Stomach (tissue), 8 donors: ENCODE measurements at regions not wholly inside any gene's neighbourhood (a gene's known extent, or its start where the extent isn't known, plus 50 kb on each side); places are given as distances from the start of the nearest gene placed in this dataset.

ENCODE experiments used
- DNase-seq, 2 donors: peaks; one replicate each; pipeline versions ENCODE4 v3.0.0 to v3.0.0-alpha.2; 2013 to 2019
- H3K27ac ChIP-seq, 5 donors: fragments of 200-600 bp in 4 of 5; sonication (generic) in 4 of 5; one replicate each; pipeline ENCODE4 v1.5.1; 2013 to 2019; ENCODE audit warnings: mild to moderate bottlenecking in 1 of 5, moderate library complexity in 1 of 5
- H3K27me3 ChIP-seq, 3 donors: fragments of 200-600 bp; sonication (generic); one replicate each; pipeline ENCODE4 v1.5.1; 2017 to 2019; ENCODE audit warnings: mixed run types in 1 of 3
- H3K36me3 ChIP-seq, 4 donors: fragments of 200-600 bp; sonication (generic); 1 replicate in 3 of 4; 2 replicates in 1 of 4; pipeline ENCODE4 v1.5.1; 2016 to 2019
- H3K4me1 ChIP-seq, 4 donors: fragments of 200-600 bp; sonication (generic); one replicate each; pipeline ENCODE4 v1.5.1; 2016 to 2019
- H3K4me3 ChIP-seq, 4 donors: fragments of 200-600 bp; sonication (generic) in 3 of 4; one replicate each; pipeline ENCODE4 v1.5.1; 2016 to 2019; ENCODE audit warnings: mild to moderate bottlenecking in 1 of 4
- H3K9me3 ChIP-seq, 4 donors: fragments of 200-600 bp; sonication (generic); one replicate each; pipeline ENCODE4 v1.5.1; 2016 to 2019
- CTCF ChIP-seq, 7 experiments: fragments of 450-650 bp in 4 of 7; fragments of 200-600 bp in 3 of 7; sonication (generic) in 3 of 7; IDR thresholded peaks; one replicate each; pipeline ENCODE4 v1.5.1; 2016 to 2019; ENCODE audit warnings: antibody characterized with exemption in 7 of 7, control low read depth in 2 of 7, mild to moderate bottlenecking in 1 of 7
- EP300 ChIP-seq: sonication (generic); formaldehyde crosslinking; IDR thresholded peaks from one replicate; pipeline ENCODE4 v1.6.1; 2017; ENCODE audit warnings: antibody characterized with exemption
- POLR2A ChIP-seq, 4 donors: fragments of 450-650 bp; IDR thresholded peaks; one replicate each; pipeline ENCODE4 v1.6.1; 2016; ENCODE audit warnings: antibody characterized with exemption in 4 of 4, control low read depth in 2 of 4, mild to moderate bottlenecking in 1 of 4, moderate library complexity in 1 of 4
- POLR2AphosphoS5 ChIP-seq, 3 donors: sonication (generic); formaldehyde crosslinking; IDR thresholded peaks; one replicate each; pipeline ENCODE4 v1.6.1; 2016; ENCODE audit warnings: antibody characterized with exemption in 3 of 3
- WGBS, 5 donors: extraction: QIAGEN DNeasy Blood & Tissue Kit in 3 of 5; methylation state at CpG; one replicate each; pipeline versions ENCODE4 v1.1.5 to v1.1.7; 2013 to 2018; 5-methylcytosine and 5-hydroxymethylcytosine counted together
- intact Hi-C: fragments of 100-400 bp; cut with DNase I; formaldehyde crosslinking; loops from one replicate; pipeline ENCODE4 v1.15.1; 2023; ENCODE audit warnings: low total_unique reads
- donor health status: healthy with polysubstance abuse.
- donor health status: Bipolar disorder and iron deficiency.
- donor health status: healthy.

- Histone ChIP-seq H3K4me1 (no peaks in the 10 kb centered on the region), H3K4me3 (no peak overlapping the region), H3K27ac (no peak overlapping the region), H3K36me3 (no peaks in the 10 kb centered on the region), H3K27me3 (no peaks in the 10 kb centered on the region), H3K9me3 (no peaks in the 10 kb centered on the region)
- whole genome bisulfite sequencing, 5 donors = 49 to 65% (median 55%) methylated on average over 7 of the region's 7 CpGs
- intact Hi-C loops = no loop called here
- TF ChIP-seq POLR2A (IDR thresholded peaks at IDR 0.05) = no peak
- TF ChIP-seq CTCF (IDR thresholded peaks at IDR 0.05) = no peak
- no peak for TF ChIP-seq POLR2AphosphoS5 (IDR thresholded peaks at IDR 0.05)
- no peak for TF ChIP-seq EP300
- DNase-seq = no peak
Measured at GRCh38 chr4:189162073-189162789, 778.4 kb upstream of the FRG1 start.

GRCh38 chr4:189162888-189163287 is 777.8 kb upstream of the FRG1 start:
- Histone ChIP-seq H3K27ac (no peak overlapping the region), H3K4me3 (no peak overlapping the region), H3K27me3 (no peaks in the 10 kb centered on the region), H3K4me1 (no peaks in the 10 kb centered on the region), H3K36me3 (no peaks in the 10 kb centered on the region), H3K9me3 (no peaks in the 10 kb centered on the region)
- TF ChIP-seq POLR2A (IDR thresholded peaks at IDR 0.05) = no peak
- TF ChIP-seq EP300 = no peak
- TF ChIP-seq POLR2AphosphoS5 (IDR thresholded peaks at IDR 0.05) = no peak
- TF ChIP-seq CTCF (IDR thresholded peaks at IDR 0.05) = no peak
- intact Hi-C loops = no loop called here
- no peak for DNase-seq

- H3K27ac ChIP-seq = no peak overlapping the region
- H3K36me3 ChIP-seq = no peaks in the 10 kb centered on the region
- H3K4me3 ChIP-seq = no peak overlapping the region
- intact Hi-C loops = no loop called here
- TF ChIP-seq POLR2A (IDR thresholded peaks at IDR 0.05) (no peak), POLR2AphosphoS5 (IDR thresholded peaks at IDR 0.05) (no peak), EP300 (no peak)
- no peak for DNase-seq
- no peaks in the 10 kb centered on the region for H3K4me1 ChIP-seq
- H3K27me3 ChIP-seq = no peaks in the 10 kb centered on the region
- H3K9me3 ChIP-seq = no peaks in the 10 kb centered on the region
- WGBS, 5 donors = 79 to 90% (median 85%) methylated on average over 5 of the region's 5 CpGs
Measured at GRCh38 chr4:189176002-189176401, 764.7 kb upstream of the FRG1 start.

- no peak for TF ChIP-seq POLR2AphosphoS5 (IDR thresholded peaks at IDR 0.05)
- no peak for TF ChIP-seq POLR2A (IDR thresholded peaks at IDR 0.05)
- TF ChIP-seq EP300 = no peak
Measured at GRCh38 chr4:189177130-189177529, 763.5 kb upstream of the FRG1 start.

GRCh38 chr4:189178125-189178746 is 762.4 kb upstream of the FRG1 start:
- no peaks in the 10 kb centered on the region for H3K27me3 ChIP-seq
- intact Hi-C loops = no loop called here
- no peaks in the 10 kb centered on the region for H3K4me1 ChIP-seq
- no peak overlapping the region for H3K4me3 ChIP-seq
- H3K27ac ChIP-seq = no peak overlapping the region
- no peaks in the 10 kb centered on the region for H3K36me3 ChIP-seq
- H3K9me3 ChIP-seq = no peaks in the 10 kb centered on the region
- WGBS, 5 donors = 61 to 85% (median 82%) methylated on average over 3 of the region's 3 CpGs
- TF ChIP-seq EP300 = no peak
- no peak for TF ChIP-seq POLR2AphosphoS5 (IDR thresholded peaks at IDR 0.05)
- no peak for TF ChIP-seq CTCF (IDR thresholded peaks at IDR 0.05)
- TF ChIP-seq POLR2A (IDR thresholded peaks at IDR 0.05) = no peak
- no peak for DNase-seq

More at GRCh38 chr4:189177130-189177529, 763.5 kb upstream of the FRG1 start:
- Histone ChIP-seq H3K27ac (no peak overlapping the region), H3K36me3 (no peaks in the 10 kb centered on the region), H3K4me3 (no peak overlapping the region), H3K4me1 (no peaks in the 10 kb centered on the region), H3K27me3 (no peaks in the 10 kb centered on the region), H3K9me3 (no peaks in the 10 kb centered on the region)
- no peak for DNase-seq
- intact Hi-C loops = no loop called here
- 65 to 82% (median 74%) methylated on average over 5 of the region's 5 CpGs for WGBS, 5 donors
